Body of pancreas (tissue), 4 donors: ENCODE measurements at regions not wholly inside any gene's neighbourhood (a gene's known extent, or its start where the extent isn't known, plus 50 kb on each side); places are given as distances from the start of the nearest gene placed in this dataset.
"Not testable (repeated sequence)": the region's sequence is repeated elsewhere in the genome, so short reads cannot be mapped to it uniquely, and the experiment has no call there.

ENCODE experiments used
- ATAC-seq: fragments of 150-250 bp; one replicate; pipeline ENCODE4 v1.9.1; 2016
- DNase-seq, 4 donors: peaks; one replicate each; pipeline ENCODE4 v3.0.0-alpha.2; 2019
- H3K27ac ChIP-seq, 4 donors: fragments of 200-600 bp; sonication (generic); 1 replicate in 3 of 4; 2 replicates in 1 of 4; pipeline versions ENCODE4 v1.5.1 to v1.6.1; 2016 to 2019; ENCODE audit warnings: mild to moderate bottlenecking in 1 of 4, mixed read lengths in 1 of 4, moderate library complexity in 1 of 4
- H3K27me3 ChIP-seq, 2 donors: fragments of 200-600 bp; sonication (generic); one replicate each; pipeline ENCODE4 v1.6.0; 2016; ENCODE audit warnings: mild to moderate bottlenecking in 1 of 2
- H3K36me3 ChIP-seq, 2 donors: fragments of 200-600 bp; sonication (generic); replicated peaks in 1 of 2; 2 replicates each; pipeline ENCODE4 v1.5.1; 2016; ENCODE audit warnings: low read depth in 2 of 2; ENCODE audit not compliant: insufficient read depth in 1 of 2
- H3K4me1 ChIP-seq: fragments of 200-600 bp; sonication (generic); one replicate; pipeline ENCODE4 v1.6.0; 2016
- H3K4me3 ChIP-seq, 2 donors: fragments of 200-600 bp; sonication (generic); 1 replicate in 1 of 2; 2 replicates in 1 of 2; pipeline ENCODE4 v1.5.1; 2016 to 2019
- H3K9me3 ChIP-seq, 3 donors: fragments of 200-600 bp; sonication (generic); 1 replicate in 2 of 3; 2 replicates in 1 of 3; pipeline ENCODE4 v1.5.1; 2016
- POLR2A ChIP-seq, 3 donors: fragments of 450-650 bp; IDR thresholded peaks; one replicate each; pipeline ENCODE4 v1.6.1; 2016; ENCODE audit warnings: antibody characterized with exemption in 3 of 3, mild to moderate bottlenecking in 2 of 3
- WGBS, 2 donors: methylation state at CpG; one replicate each; pipeline ENCODE4 v1.1.5; 2017; 5-methylcytosine and 5-hydroxymethylcytosine counted together
- intact Hi-C: fragments of 100-400 bp; cut with DNase I; formaldehyde crosslinking; loops from one replicate; pipeline ENCODE4 v1.15.1; 2023
- TF ChIP-seq, protein P1 (sequence below), 7 experiments: fragments of 450-650 bp in 4 of 7; fragments of 200-600 bp in 3 of 7; sonication (generic) in 3 of 7; IDR thresholded peaks; one replicate each; pipeline ENCODE4 v1.5.1; 2016 to 2019; ENCODE audit warnings: antibody characterized with exemption in 7 of 7

DNA sequence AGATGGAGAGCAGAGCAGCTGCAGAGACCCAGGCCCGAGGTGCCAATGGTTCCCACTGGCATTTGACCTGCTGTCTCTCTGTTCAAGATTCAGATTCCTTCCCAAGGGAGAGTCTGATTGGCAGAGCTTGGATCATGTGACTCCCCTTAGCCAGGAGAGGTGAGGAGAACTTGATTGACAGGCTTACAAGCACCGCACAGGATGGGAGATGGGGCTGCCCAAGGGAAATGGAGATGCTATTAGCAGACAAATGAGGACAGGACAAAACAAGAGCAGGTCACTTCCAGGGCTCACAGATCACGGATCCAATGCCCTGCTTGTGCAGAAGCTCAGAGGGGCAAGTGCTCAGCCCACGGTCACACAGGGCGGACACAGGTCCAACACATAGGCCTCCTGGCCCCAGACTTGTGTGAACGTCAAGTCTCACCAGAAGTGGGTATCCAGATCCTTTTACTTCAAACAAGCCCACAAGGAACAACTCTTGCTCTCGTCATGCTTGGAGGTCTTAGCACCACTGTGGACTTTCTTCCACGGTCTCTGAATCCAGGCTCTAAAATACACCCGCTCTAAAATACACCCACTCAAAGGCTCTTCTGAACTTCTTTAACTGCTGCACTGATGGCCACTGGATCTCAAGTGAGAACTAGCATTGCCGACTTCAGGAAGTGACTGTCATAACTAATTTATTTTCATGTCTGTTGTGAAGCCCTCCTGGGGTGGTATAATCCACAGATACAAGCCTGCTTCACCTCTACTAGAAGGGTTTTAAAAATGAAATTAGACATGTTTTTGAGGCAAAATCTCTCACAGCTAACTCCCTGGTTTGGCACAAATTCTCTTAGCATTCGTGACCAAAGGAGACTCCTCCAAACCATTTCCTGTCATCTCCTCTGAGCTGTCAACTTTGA lies 274.9 kb downstream of the RRAGC start:
- TF ChIP-seq, protein P1, sequence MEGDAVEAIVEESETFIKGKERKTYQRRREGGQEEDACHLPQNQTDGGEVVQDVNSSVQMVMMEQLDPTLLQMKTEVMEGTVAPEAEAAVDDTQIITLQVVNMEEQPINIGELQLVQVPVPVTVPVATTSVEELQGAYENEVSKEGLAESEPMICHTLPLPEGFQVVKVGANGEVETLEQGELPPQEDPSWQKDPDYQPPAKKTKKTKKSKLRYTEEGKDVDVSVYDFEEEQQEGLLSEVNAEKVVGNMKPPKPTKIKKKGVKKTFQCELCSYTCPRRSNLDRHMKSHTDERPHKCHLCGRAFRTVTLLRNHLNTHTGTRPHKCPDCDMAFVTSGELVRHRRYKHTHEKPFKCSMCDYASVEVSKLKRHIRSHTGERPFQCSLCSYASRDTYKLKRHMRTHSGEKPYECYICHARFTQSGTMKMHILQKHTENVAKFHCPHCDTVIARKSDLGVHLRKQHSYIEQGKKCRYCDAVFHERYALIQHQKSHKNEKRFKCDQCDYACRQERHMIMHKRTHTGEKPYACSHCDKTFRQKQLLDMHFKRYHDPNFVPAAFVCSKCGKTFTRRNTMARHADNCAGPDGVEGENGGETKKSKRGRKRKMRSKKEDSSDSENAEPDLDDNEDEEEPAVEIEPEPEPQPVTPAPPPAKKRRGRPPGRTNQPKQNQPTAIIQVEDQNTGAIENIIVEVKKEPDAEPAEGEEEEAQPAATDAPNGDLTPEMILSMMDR (IDR thresholded peaks at IDR 0.05) = no peak
- TF ChIP-seq POLR2A (IDR thresholded peaks at IDR 0.05) = no peak
- Histone ChIP-seq H3K4me1 (no peaks in the 10 kb centered on the region), H3K27me3 (no peaks in the 10 kb centered on the region), H3K27ac (no peak overlapping the region), H3K36me3 (no peaks in the 10 kb centered on the region), H3K9me3 (no peaks in the 10 kb centered on the region), H3K4me3 (no peak overlapping the region)
- WGBS, 2 donors = 46 to 59% methylated on average over 11 of the region's 11 CpGs
- intact Hi-C loops = no loop called here
- ATAC-seq (no peak), DNase-seq (no peak)

DNA sequence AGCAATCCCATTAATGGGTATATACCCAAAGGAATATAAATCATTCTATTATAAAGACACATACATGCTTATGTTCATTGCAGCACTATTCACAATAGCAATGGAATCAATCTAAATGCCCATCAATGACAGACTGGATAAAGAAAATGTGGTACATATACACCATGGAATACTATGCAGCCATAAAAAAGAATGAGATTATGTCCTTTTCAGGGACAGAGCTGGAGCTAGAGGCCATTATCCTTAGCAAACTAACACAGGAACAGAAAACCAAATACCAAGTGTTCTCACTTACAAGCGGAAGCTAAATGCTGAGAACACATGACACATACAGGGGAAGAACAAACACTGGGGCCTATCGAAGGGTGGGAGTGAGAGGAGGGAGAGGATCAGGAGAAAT lies 276.3 kb downstream of the RRAGC start:
- whole genome bisulfite sequencing, 2 donors = 51 to 63% methylated on average over 2 of the region's 2 CpGs

DNA sequence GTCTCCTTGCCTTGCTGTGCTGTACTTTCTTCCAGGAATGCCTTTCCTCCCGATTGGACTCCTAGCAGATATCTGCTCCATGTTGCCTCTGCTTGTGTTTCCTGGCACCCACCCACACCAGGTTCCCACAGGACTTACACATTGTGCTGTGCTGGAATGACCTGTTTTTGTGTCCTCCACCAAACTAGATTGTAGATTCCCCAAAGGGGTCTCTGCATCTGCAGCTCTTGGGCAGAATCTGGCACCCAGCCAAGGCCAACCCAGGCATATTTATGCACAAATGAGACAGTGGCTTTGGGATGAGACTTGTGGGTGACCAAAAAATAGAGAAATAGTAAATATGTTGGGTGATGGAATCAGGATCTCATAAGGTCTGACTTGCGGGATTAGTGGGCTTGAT lies 278.2 kb downstream of the RRAGC start:
- Histone ChIP-seq H3K36me3 (no peaks in the 10 kb centered on the region), H3K27ac (no peak overlapping the region), H3K4me1 (peaks cover 3% of the 10 kb centered on the region), H3K4me3 (no peak overlapping the region), H3K9me3 (no peaks in the 10 kb centered on the region), H3K27me3 (peaks cover 0 to 5% of the 10 kb centered on the region in 2 donors)
- WGBS, 2 donors = 46 to 76% methylated on average over 2 of the region's 2 CpGs
- intact Hi-C loops = no loop called here
- DNase-seq = no peak
- TF ChIP-seq, protein P1 (IDR thresholded peaks at IDR 0.05) = no peak
- no peak for TF ChIP-seq POLR2A (IDR thresholded peaks at IDR 0.05)
- ATAC-seq = no peak

More for the DNA sequence above, 276.3 kb downstream of the RRAGC start:
- intact Hi-C loops, H3K4me3 ChIP-seq, H3K9me3 ChIP-seq, ATAC-seq, DNase-seq, H3K27me3 ChIP-seq, H3K27ac ChIP-seq, H3K4me1 ChIP-seq, H3K36me3 ChIP-seq: not testable (repeated sequence)

DNA sequence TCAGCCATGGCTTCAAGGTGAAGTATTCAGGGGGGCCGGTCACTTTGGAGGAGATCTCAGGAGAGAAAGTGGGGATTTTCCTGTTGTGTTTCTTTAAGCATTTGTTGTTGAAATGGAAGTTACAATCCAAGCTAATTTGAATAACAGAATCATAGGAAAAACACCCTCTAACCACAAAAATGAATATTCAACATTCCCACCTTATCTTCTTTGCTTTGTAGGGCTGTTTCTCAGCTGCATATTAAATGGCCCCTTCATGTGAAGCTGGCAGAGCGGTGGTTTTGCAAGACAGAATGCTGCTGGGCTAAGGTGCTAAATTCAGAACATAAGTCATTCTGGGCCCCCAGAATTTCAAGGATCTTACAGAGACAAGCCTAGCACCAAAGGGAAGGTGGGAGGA lies 279.0 kb downstream of the RRAGC start:
- intact Hi-C loops = no loop called here
- ATAC-seq (no peak), DNase-seq (no peak)
- no peak overlapping the region for H3K27ac ChIP-seq
- peaks cover 0 to 5% of the 10 kb centered on the region in 2 donors for H3K27me3 ChIP-seq
- TF ChIP-seq, protein P1 (IDR thresholded peaks at IDR 0.05) = no peak
- TF ChIP-seq POLR2A (IDR thresholded peaks at IDR 0.05) = no peak
- no peaks in the 10 kb centered on the region for H3K9me3 ChIP-seq
- peaks cover 3% of the 10 kb centered on the region for H3K4me1 ChIP-seq
- WGBS, 2 donors = 83 to 93% methylated on average over 2 of the region's 2 CpGs
- H3K36me3 ChIP-seq = no peaks in the 10 kb centered on the region
- H3K4me3 ChIP-seq = no peak overlapping the region

DNA sequence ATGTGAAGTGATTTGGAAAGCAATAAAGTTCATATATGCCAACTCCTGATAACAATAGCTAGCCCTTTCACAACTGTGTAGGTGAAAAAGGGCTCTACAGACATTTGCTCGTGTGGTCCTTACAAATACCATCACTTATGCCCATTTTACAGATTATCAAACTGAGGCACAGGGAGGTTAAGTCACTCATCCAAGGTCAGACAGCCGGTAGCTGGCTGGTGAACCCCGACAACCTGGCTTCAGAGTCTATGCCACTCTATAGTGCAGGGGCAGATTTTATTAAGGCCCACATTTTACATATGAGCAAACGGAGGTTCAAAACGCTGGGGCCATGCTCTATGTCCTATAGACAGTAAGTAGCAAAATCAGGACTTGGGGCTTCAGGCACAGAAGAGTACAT lies 280.5 kb downstream of the RRAGC start:
- WGBS, 2 donors = 58 to 71% methylated on average over 5 of the region's 5 CpGs
- Histone ChIP-seq H3K36me3 (no peaks in the 10 kb centered on the region), H3K4me3 (no peak overlapping the region), H3K27ac (no peak overlapping the region), H3K9me3 (no peaks in the 10 kb centered on the region), H3K27me3 (peaks cover 0 to 5% of the 10 kb centered on the region in 2 donors), H3K4me1 (peaks cover 3% of the 10 kb centered on the region)
- ATAC-seq = no peak
- no peak for DNase-seq
- intact Hi-C loops = no loop called here
- TF ChIP-seq POLR2A (IDR thresholded peaks at IDR 0.05) = no peak
- TF ChIP-seq, protein P1 (IDR thresholded peaks at IDR 0.05) = no peak
